ENCODE measurements at regions not wholly inside any gene's neighbourhood (a gene's known extent, or its start where the extent isn't known, plus 50 kb on each side); places are given as distances from the start of the nearest gene placed in this dataset.

GRCh38 chr14:98093111-98093510 lies 1178.9 kb downstream of the BCL11B start:
- no peak for FAIRE-seq
- intact Hi-C loops (cut with micrococcal nuclease; ENCODE audit: unreplicated experiment) (no loop called here), in situ Hi-C loops (cut with HindIII; ENCODE audit: extremely low pct_ligation_motif_present, low pct_unique_long_range_greater_than_20kb) (no loop called here)
- H3K4me2 ChIP-seq (ENCODE audit: low read depth, low read length), result no peak overlapping the region
- no peak overlapping the region for H3K4me3 ChIP-seq (replicated peaks in 1 of 3; ENCODE audit: insufficient read depth in 1 of 3, low read depth in 2 of 3, low read length in 3 of 3)
- no peaks in the 10 kb centered on the region for H3K4me1 ChIP-seq (ENCODE audit: insufficient read depth, low read length)
- BruUV-seq (replicated peaks), result no TSS peak
- no peak for ATAC-seq
- CTCF ChIA-PET (ENCODE audit: low intra/inter-chr PET ratio, low total read pairs), result no interaction called here
- H4K20me1 ChIP-seq (ENCODE audit: insufficient read depth, low read length), result no peaks in the 10 kb centered on the region
- no peaks in the 10 kb centered on the region for H3K79me2 ChIP-seq (ENCODE audit: insufficient read depth, low read length)
- H3K9me3 ChIP-seq (ENCODE audit: low read length), result peaks cover 68% of the 10 kb centered on the region
- POLR2A ChIA-PET, result no interaction called here
- 29% methylated on average over 2 of the region's 2 CpGs for WGBS (ENCODE audit: low lambda C conversion rate)
- H3K36me3 ChIP-seq (replicated peaks in 1 of 2; ENCODE audit: control insufficient read depth in 1 of 2, insufficient read depth in 2 of 2, low read length in 2 of 2), result no peaks in the 10 kb centered on the region
- no peak for DNase-seq (ENCODE audit: low spot score)
- H3K27ac ChIP-seq (ENCODE audit: extremely low read length, insufficient read depth, low read length), result no peak overlapping the region
- no peak overlapping the region for H2AFZ ChIP-seq (ENCODE audit: low read length)
- H3K9ac ChIP-seq (ENCODE audit: insufficient read depth, low read depth, low read length), result no peak overlapping the region
- TF ChIP-seq, protein P1, sequence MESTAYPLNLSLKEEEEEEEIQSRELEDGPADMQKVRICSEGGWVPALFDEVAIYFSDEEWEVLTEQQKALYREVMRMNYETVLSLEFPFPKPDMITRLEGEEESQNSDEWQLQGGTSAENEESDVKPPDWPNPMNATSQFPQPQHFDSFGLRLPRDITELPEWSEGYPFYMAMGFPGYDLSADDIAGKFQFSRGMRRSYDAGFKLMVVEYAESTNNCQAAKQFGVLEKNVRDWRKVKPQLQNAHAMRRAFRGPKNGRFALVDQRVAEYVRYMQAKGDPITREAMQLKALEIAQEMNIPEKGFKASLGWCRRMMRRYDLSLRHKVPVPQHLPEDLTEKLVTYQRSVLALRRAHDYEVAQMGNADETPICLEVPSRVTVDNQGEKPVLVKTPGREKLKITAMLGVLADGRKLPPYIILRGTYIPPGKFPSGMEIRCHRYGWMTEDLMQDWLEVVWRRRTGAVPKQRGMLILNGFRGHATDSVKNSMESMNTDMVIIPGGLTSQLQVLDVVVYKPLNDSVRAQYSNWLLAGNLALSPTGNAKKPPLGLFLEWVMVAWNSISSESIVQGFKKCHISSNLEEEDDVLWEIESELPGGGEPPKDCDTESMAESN (CRISPR knock-in tag; conservative IDR thresholded peaks at IDR 0.05), result no peak
- TF ChIP-seq CREB1 (IDR thresholded peaks at IDR 0.05), result peak; percentile 29; the same call in 1 of the 2 replicates
- TF ChIP-seq CREB1 (CRISPR knock-in tag; IDR thresholded peaks at IDR 0.05), result no peak
- no peaks in the 10 kb centered on the region for H3K27me3 ChIP-seq (ENCODE audit: control insufficient read depth in 1 of 2, insufficient read depth in 2 of 2, low read length in 2 of 2)

- Histone ChIP-seq H3K4me1 (ENCODE audit: insufficient read depth, low read length) (no peaks in the 10 kb centered on the region), H3K9me3 (ENCODE audit: low read length) (peaks cover 93% of the 10 kb centered on the region), H3K27ac (ENCODE audit: extremely low read length, insufficient read depth, low read length) (no peak overlapping the region), H3K4me3 (replicated peaks in 1 of 3; ENCODE audit: insufficient read depth in 1 of 3, low read depth in 2 of 3, low read length in 3 of 3) (no peak overlapping the region), H3K27me3 (ENCODE audit: control insufficient read depth in 1 of 2, insufficient read depth in 2 of 2, low read length in 2 of 2) (no peaks in the 10 kb centered on the region), H3K4me2 (ENCODE audit: low read depth, low read length) (no peak overlapping the region), H3K9ac (ENCODE audit: insufficient read depth, low read depth, low read length) (no peak overlapping the region), H4K20me1 (ENCODE audit: insufficient read depth, low read length) (no peaks in the 10 kb centered on the region), H3K36me3 (replicated peaks in 1 of 2; ENCODE audit: control insufficient read depth in 1 of 2, insufficient read depth in 2 of 2, low read length in 2 of 2) (no peaks in the 10 kb centered on the region), H2AFZ (ENCODE audit: low read length) (no peak overlapping the region), H3K79me2 (ENCODE audit: insufficient read depth, low read length) (no peaks in the 10 kb centered on the region)
- ATAC-seq (no peak), DNase-seq (ENCODE audit: low spot score) (no peak), FAIRE-seq (no peak)
- no TSS peak for BruUV-seq (replicated peaks)
- ChIA-PET POLR2A (no interaction called here), CTCF (ENCODE audit: low intra/inter-chr PET ratio, low total read pairs) (no interaction called here)
- TF ChIP-seq RBFOX2 (IDR thresholded peaks at IDR 0.05; ENCODE audit: low read depth, low read length), result no peak
- TF ChIP-seq ZNF577 (CRISPR knock-in tag; IDR thresholded peaks at IDR 0.05; ENCODE audit: borderline replicate concordance, low read depth), result no peak
- no peak for TF ChIP-seq ZNF772 (CRISPR knock-in tag; IDR thresholded peaks at IDR 0.05)
- TF ChIP-seq HDAC6 (IDR thresholded peaks at IDR 0.05; ENCODE audit: low read depth, low read length), result no peak
- no peak for TF ChIP-seq ZNF101 (CRISPR knock-in tag; IDR thresholded peaks at IDR 0.05; ENCODE audit: borderline replicate concordance, low read depth)
- no peak for TF ChIP-seq SUZ12 (IDR thresholded peaks at IDR 0.05; ENCODE audit: low read depth, low read length)
- no peak for TF ChIP-seq CCAR2 (optimal IDR thresholded peaks at IDR 0.05; ENCODE audit: low read depth, low read length)
- TF ChIP-seq HIVEP1 (CRISPR knock-in tag; IDR thresholded peaks at IDR 0.05), result no peak
- intact Hi-C loops (cut with micrococcal nuclease; ENCODE audit: unreplicated experiment), result no loop called here
- 3% methylated on average over 2 of the region's 2 CpGs for WGBS (ENCODE audit: low lambda C conversion rate)
- in situ Hi-C loops (cut with HindIII; ENCODE audit: extremely low pct_ligation_motif_present, low pct_unique_long_range_greater_than_20kb), result no loop called here
These were observed 1172.5 kb downstream of the BCL11B start for GRCh38 chr14:98099527-98099926.

Measured in HepG2 (cell line).